Tibial artery (tissue), 4 donors: ENCODE measurements at regions not wholly inside any gene's neighbourhood (a gene's known extent, or its start where the extent isn't known, plus 50 kb on each side); places are given as distances from the start of the nearest gene placed in this dataset.

Experiments
- DNase-seq, 2 donors: peaks; one replicate each; pipeline ENCODE4 v3.0.0-alpha.2; 2019
- H3K27ac ChIP-seq, 2 donors: fragments of 200-600 bp; sonication (generic) in 1 of 2; 1 replicate in 1 of 2; 2 replicates in 1 of 2; pipeline ENCODE4 v1.5.1; 2018 to 2019; ENCODE audit warnings: mild to moderate bottlenecking in 1 of 2
- H3K27me3 ChIP-seq, 2 donors: fragments of 200-600 bp; sonication (generic) in 1 of 2; one replicate each; pipeline versions ENCODE4 v1.5.1 to v1.6.0; 2016 to 2019
- H3K36me3 ChIP-seq, 3 donors: fragments of 200-600 bp; sonication (generic) in 2 of 3; one replicate each; pipeline ENCODE4 v1.5.1; 2016 to 2019; ENCODE audit warnings: mild to moderate bottlenecking in 2 of 3
- H3K4me1 ChIP-seq, 4 donors: fragments of 200-600 bp; sonication (generic) in 2 of 4; 1 replicate in 3 of 4; 2 replicates in 1 of 4; pipeline ENCODE4 v1.5.1; 2016 to 2019
- H3K4me3 ChIP-seq, 2 donors: fragments of 200-600 bp; sonication (generic) in 1 of 2; 1 replicate in 1 of 2; 2 replicates in 1 of 2; pipeline ENCODE4 v1.5.1; 2018 to 2019; ENCODE audit warnings: mild to moderate bottlenecking in 2 of 2
- H3K9me3 ChIP-seq, 3 donors: fragments of 200-600 bp; sonication (generic) in 1 of 3; one replicate each; pipeline ENCODE4 v1.5.1; 2016 to 2019
- intact Hi-C: fragments of 100-400 bp; cut with DNase I; formaldehyde crosslinking; loops from one replicate; pipeline ENCODE4 v1.15.0; 2023; ENCODE audit warnings: low total_unique reads
- TF ChIP-seq, protein P1 (sequence below), 2 experiments: fragments of 200-600 bp in 1 of 2; fragments of 450-650 bp in 1 of 2; IDR thresholded peaks; one replicate each; pipeline ENCODE4 v1.5.1; 2017 to 2019; ENCODE audit warnings: antibody characterized with exemption in 2 of 2, mild to moderate bottlenecking in 1 of 2, moderate library complexity in 1 of 2

DNA sequence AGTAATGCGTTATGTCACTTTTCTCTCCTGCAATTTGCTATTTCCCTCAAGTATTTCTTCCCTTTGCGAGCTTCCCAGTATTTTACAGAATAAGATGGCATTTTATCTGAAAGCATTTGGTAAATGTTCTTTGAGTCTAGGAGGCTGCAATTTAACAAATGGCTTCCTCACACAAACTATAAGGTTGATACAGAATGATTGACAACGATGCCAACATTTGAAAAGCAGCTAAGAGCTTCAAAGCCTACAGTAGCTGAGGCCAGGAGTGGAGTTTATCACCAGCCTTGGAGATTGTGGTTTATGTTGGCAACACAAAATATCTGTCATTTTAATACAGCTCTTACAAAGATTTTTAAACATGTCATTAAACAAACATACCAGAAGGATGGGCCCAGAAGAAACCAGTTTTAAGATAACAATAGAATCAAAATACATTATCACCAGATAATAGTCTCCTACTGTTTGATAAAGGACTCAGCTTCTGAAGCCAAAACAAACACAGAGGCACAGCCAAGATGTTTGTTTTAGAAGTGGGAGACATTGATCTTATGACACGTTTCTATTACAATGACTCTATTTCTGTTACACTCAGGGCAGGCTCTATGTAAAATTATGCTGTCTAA, 711.4 kb upstream of the ACVR2A start:
- H3K4me1 ChIP-seq, result no peaks in the 10 kb centered on the region
- intact Hi-C loops, result no loop called here
- TF ChIP-seq, protein P1, sequence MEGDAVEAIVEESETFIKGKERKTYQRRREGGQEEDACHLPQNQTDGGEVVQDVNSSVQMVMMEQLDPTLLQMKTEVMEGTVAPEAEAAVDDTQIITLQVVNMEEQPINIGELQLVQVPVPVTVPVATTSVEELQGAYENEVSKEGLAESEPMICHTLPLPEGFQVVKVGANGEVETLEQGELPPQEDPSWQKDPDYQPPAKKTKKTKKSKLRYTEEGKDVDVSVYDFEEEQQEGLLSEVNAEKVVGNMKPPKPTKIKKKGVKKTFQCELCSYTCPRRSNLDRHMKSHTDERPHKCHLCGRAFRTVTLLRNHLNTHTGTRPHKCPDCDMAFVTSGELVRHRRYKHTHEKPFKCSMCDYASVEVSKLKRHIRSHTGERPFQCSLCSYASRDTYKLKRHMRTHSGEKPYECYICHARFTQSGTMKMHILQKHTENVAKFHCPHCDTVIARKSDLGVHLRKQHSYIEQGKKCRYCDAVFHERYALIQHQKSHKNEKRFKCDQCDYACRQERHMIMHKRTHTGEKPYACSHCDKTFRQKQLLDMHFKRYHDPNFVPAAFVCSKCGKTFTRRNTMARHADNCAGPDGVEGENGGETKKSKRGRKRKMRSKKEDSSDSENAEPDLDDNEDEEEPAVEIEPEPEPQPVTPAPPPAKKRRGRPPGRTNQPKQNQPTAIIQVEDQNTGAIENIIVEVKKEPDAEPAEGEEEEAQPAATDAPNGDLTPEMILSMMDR (IDR thresholded peaks at IDR 0.05), result no peak

DNA sequence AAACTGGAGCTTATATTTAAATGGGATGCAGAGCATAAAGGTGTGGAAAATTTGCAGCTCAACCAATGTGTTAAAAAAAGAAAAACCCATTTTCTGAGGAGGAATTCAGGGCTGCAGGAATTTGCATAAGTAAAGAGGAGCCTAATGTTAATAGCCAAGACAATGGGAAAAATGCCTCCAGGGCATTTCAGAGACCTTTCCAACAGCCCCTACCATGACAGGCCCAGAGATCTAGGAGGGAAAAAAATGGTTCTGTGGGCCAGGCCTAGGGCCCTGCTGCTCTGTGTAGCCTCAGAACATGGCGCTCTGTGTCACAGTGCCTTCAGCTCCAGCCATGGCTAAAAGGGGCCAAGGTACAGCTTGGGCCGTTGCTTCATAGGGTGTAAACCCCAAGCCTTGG, 719.7 kb upstream of the ACVR2A start:
- intact Hi-C loops, result no loop called here
- no peak for DNase-seq
- no peaks in the 10 kb centered on the region for H3K27me3 ChIP-seq
- no peaks in the 10 kb centered on the region for H3K4me1 ChIP-seq
- H3K4me3 ChIP-seq, result no peak overlapping the region
- H3K36me3 ChIP-seq, result no peaks in the 10 kb centered on the region
- TF ChIP-seq, protein P1 (IDR thresholded peaks at IDR 0.05), result no peak
- H3K27ac ChIP-seq, result no peak overlapping the region
- H3K9me3 ChIP-seq, result peaks cover 0 to 8% (median 5%) of the 10 kb centered on the region in 3 donors

More for the DNA sequence above, 711.4 kb upstream of the ACVR2A start:
- H3K27ac ChIP-seq, result no peak overlapping the region
- H3K36me3 ChIP-seq, result no peaks in the 10 kb centered on the region
- H3K4me3 ChIP-seq, result no peak overlapping the region
- no peaks in the 10 kb centered on the region for H3K9me3 ChIP-seq
- DNase-seq, result no peak
- H3K27me3 ChIP-seq, result no peaks in the 10 kb centered on the region

DNA sequence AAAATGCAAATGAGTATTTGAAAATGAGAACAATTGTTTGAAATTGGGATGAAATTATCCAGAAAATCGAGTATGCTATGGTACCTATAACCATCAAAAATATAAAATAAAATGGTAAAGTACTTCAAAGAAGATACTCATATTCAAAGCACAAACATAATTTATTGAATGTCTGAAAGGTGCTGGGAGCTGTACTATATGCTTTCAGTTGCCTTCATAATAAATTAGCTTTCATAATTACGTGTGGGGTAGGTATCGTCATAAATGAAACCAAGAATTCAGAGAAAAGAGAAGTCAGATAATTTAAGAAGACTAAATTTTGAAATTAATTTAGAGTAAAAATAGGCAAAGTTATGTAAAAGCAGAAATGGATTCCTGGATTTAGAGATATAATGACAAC, 721.9 kb upstream of the ACVR2A start:
- Histone ChIP-seq H3K36me3 (no peaks in the 10 kb centered on the region), H3K27ac (no peak overlapping the region), H3K4me1 (no peaks in the 10 kb centered on the region), H3K4me3 (no peak overlapping the region), H3K9me3 (peaks cover 0 to 8% (median 5%) of the 10 kb centered on the region in 3 donors), H3K27me3 (no peaks in the 10 kb centered on the region)
- TF ChIP-seq, protein P1 (IDR thresholded peaks at IDR 0.05), result no peak
- DNase-seq, result no peak
- intact Hi-C loops, result no loop called here

DNA sequence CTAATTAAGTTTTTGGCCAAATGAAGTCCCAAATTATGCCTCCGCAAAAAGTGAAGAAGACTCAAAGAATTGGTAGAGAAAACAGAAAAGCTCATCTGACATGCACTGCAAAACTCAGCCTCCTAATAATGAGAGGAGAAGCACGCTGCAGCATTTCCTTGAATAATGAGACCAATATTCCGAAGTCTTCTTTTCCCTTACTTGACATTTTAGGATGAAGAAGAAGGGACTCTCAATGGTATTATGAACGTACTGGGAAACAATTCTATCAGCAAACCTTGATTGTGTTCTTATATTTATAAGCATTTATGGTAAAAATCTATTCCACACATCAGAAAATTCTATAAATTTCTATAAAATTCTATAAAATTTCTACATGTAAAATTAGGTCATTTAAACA, 733.9 kb upstream of the ACVR2A start:
- Histone ChIP-seq H3K9me3 (no peaks in the 10 kb centered on the region), H3K27me3 (no peaks in the 10 kb centered on the region), H3K4me3 (no peak overlapping the region), H3K36me3 (no peaks in the 10 kb centered on the region), H3K4me1 (no peaks in the 10 kb centered on the region), H3K27ac (no peak overlapping the region)
- TF ChIP-seq, protein P1 (IDR thresholded peaks at IDR 0.05), result no peak
- DNase-seq, result no peak
- intact Hi-C loops, result no loop called here

DNA sequence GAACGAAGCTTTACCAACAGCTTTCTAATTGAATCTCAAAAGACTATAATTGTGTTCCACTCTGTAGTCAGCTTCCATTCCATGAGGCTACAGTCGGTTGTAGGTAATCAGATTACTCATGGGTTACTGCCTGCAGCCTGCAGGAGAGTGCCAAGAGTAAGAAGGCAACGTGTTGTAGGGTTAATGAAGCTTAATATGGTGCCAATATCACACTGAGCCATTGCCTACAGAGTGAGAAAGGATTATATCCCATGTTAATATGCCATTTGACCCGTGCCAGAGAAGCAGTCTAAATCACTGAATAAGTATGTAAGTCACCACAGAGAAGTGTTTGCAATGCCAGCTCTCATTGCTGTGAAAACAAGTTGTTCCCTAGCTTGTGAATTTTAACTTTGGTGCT, 734.5 kb upstream of the ACVR2A start:
- Histone ChIP-seq H3K36me3 (no peaks in the 10 kb centered on the region), H3K4me1 (no peaks in the 10 kb centered on the region), H3K9me3 (no peaks in the 10 kb centered on the region), H3K4me3 (no peak overlapping the region), H3K27me3 (no peaks in the 10 kb centered on the region), H3K27ac (no peak overlapping the region)
- TF ChIP-seq, protein P1 (IDR thresholded peaks at IDR 0.05), result no peak
- intact Hi-C loops, result no loop called here
- DNase-seq, result no peak

DNA sequence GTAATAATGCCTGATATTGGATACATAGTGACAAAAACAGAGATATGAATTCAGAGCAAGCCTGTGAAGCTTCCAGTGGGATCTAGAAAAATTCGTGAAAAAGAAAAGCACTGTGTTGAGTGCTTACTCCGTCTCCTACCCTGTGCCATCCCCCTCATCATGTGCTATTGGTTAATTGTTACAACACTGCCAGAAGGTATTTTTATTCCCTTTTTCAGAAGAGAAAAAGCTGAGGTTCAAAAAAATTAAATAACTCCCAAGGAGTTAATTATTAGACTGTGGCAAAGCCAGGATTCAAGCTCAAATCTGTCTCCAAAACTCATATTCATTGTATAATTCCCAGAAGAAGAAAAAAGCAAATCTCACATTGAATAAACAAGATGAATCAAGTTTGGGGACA, 735.5 kb upstream of the ACVR2A start:
- Histone ChIP-seq H3K9me3 (no peaks in the 10 kb centered on the region), H3K4me1 (no peaks in the 10 kb centered on the region), H3K4me3 (no peak overlapping the region), H3K36me3 (no peaks in the 10 kb centered on the region), H3K27ac (no peak overlapping the region), H3K27me3 (no peaks in the 10 kb centered on the region)
- intact Hi-C loops, result no loop called here
- no peak for DNase-seq
- TF ChIP-seq, protein P1 (IDR thresholded peaks at IDR 0.05), result no peak
